Left ventricle myocardium inferior (tissue), 1 donor: ENCODE measurements at regions not wholly inside any gene's neighbourhood (a gene's known extent, or its start where the extent isn't known, plus 50 kb on each side); places are given as distances from the start of the nearest gene placed in this dataset.

Experiments used
- DNase-seq: peaks from one replicate; pipeline ENCODE4 v3.0.0-alpha.2; 2020
- H3K27ac ChIP-seq: fragments of 200-600 bp; replicated peaks from 2 replicates; pipeline ENCODE4 v1.8.0; 2021
- H3K27me3 ChIP-seq: fragments of 200-600 bp; 2 replicates; pipeline ENCODE4 v1.8.0; 2021; ENCODE audit warnings: low read depth
- H3K36me3 ChIP-seq: fragments of 200-600 bp; 2 replicates; pipeline ENCODE4 v1.8.0; 2021
- H3K4me1 ChIP-seq: fragments of 200-600 bp; 2 replicates; pipeline ENCODE4 v1.8.0; 2021
- H3K4me3 ChIP-seq: fragments of 200-600 bp; 2 replicates; pipeline ENCODE4 v1.8.0; 2021; ENCODE audit warnings: mild to moderate bottlenecking, moderate library complexity
- H3K9me3 ChIP-seq: fragments of 200-600 bp; replicated peaks from 2 replicates; pipeline ENCODE4 v1.8.0; 2021
- intact Hi-C: fragments of 100-400 bp; cut with micrococcal nuclease; formaldehyde crosslinking; loops from one replicate; pipeline ENCODE4 v1.11.0; 2022
- TF ChIP-seq, protein P1 (sequence below): fragments of 200-600 bp; IDR thresholded peaks from 2 replicates; pipeline ENCODE4 v1.8.0; 2021; ENCODE audit warnings: antibody characterized with exemption, mild to moderate bottlenecking, borderline replicate concordance
- donor health status: DM: no; HTN: yes; CAD: no; lungs with severe emphysema.

DNA sequence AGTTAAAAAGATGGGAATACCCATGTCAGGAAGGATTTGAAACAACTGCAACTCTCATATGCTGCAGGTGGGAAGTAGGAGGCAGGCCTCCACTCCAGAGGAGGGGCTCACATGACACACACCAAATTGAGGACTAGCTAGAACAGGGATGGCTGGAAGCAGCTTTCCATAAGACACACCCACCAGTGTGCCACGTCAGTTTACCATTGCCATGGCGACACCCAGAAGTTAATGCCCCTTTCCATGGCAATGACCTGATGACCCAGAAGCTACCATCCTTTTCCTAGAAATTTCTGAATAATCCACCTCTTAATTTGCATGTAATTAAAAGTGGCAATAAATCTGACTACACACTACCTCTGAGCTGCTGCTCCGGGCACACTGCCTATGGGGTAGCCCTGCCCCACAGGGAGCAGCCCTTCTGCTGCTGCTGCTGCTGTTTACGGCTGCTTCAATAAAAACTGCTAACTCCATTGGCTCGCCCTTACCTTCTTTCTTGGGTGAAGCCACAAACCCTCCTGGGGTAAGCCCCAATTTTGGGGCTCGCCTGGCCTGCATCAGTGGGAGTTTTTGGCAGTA, 89.4 kb downstream of the RRM2 start:
- intact Hi-C loops: no loop called here

DNA sequence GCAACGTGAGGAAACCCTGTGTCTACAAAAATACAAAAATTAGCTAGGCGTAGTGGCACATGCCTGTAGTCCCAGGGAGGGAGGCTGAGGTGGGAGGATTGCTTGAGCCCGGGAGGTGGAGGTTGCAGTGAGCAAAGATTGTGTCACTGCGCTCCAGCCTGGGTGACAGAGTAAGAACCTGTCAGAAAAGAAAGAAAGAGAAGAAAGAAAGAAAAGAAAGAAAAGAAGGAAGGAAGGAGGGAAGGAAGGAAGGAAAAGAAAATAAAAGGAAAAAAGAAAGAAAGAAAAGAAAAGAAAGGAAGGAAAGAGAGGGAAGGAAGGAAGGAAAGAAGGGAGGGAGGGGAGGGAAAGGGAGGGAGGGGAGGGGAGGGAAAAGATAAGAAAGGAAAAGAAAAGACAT, 89.9 kb upstream of the HPCAL1 start:
- H3K27ac ChIP-seq: no peak overlapping the region
- H3K27me3 ChIP-seq: no peaks in the 10 kb centered on the region
- no peaks in the 10 kb centered on the region for H3K36me3 ChIP-seq
- intact Hi-C loops: no loop called here
- H3K9me3 ChIP-seq: no peaks in the 10 kb centered on the region
- no peak overlapping the region for H3K4me3 ChIP-seq
- TF ChIP-seq, protein P1, sequence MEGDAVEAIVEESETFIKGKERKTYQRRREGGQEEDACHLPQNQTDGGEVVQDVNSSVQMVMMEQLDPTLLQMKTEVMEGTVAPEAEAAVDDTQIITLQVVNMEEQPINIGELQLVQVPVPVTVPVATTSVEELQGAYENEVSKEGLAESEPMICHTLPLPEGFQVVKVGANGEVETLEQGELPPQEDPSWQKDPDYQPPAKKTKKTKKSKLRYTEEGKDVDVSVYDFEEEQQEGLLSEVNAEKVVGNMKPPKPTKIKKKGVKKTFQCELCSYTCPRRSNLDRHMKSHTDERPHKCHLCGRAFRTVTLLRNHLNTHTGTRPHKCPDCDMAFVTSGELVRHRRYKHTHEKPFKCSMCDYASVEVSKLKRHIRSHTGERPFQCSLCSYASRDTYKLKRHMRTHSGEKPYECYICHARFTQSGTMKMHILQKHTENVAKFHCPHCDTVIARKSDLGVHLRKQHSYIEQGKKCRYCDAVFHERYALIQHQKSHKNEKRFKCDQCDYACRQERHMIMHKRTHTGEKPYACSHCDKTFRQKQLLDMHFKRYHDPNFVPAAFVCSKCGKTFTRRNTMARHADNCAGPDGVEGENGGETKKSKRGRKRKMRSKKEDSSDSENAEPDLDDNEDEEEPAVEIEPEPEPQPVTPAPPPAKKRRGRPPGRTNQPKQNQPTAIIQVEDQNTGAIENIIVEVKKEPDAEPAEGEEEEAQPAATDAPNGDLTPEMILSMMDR: no peak
- no peaks in the 10 kb centered on the region for H3K4me1 ChIP-seq
- DNase-seq: no peak

More for the DNA sequence above, 89.4 kb downstream of the RRM2 start:
- no peak for DNase-seq
- no peaks in the 10 kb centered on the region for H3K9me3 ChIP-seq
- no peak overlapping the region for H3K4me3 ChIP-seq
- TF ChIP-seq, protein P1: no peak
- H3K4me1 ChIP-seq: no peaks in the 10 kb centered on the region
- H3K27me3 ChIP-seq: no peaks in the 10 kb centered on the region
- H3K27ac ChIP-seq: no peak overlapping the region
- H3K36me3 ChIP-seq: no peaks in the 10 kb centered on the region

DNA sequence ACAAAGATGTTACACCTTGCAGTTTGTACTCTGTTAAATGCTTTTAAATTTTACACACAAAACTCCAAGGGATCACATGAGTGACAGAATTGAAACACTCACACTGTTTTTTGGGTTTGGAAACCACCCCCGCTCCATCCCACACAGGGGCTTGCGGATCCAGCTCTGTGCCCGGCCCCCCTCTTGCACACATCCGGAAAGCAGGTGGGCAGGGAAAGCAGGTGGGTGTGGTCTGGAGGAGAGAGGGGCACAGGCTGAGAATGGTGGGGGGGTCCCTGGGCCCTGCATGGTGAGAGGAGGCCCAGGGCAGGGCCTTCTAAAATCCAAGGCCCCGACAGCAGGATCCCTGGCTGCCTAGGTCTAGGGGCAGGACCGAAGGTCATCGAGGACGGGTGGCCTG, 88.5 kb upstream of the HPCAL1 start:
- Histone ChIP-seq H3K27me3 (no peaks in the 10 kb centered on the region), H3K27ac (no peak overlapping the region), H3K4me3 (no peak overlapping the region), H3K9me3 (no peaks in the 10 kb centered on the region), H3K36me3 (no peaks in the 10 kb centered on the region), H3K4me1 (no peaks in the 10 kb centered on the region)
- TF ChIP-seq, protein P1: no peak
- intact Hi-C loops: no loop called here
- DNase-seq: no peak

DNA sequence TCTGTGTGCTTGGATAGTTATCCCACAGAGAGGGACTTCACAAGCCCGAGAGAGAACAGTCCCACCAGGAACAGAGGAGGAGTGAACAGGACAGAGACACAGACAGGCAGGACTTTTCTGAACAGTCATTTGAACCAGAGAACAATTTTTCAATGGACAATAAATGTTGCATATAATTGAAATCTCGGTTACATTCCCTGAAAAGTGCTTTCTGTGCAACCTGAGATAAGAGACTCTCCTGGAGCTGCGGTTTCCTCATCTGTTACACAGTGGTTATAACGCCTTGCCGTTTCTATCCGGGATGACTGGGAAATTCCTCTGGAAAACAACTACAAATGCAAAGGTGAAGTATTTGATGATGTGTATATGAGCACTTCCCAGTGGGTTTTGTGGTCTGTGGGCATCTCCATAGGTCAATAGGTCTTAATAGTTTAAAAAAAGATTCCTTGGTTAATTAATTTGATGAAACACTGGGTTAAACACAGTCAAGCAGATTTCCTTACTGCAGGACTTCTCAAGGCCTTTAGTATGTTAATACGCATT, 87.2 kb upstream of the HPCAL1 start:
- H3K4me1 ChIP-seq: no peaks in the 10 kb centered on the region
- H3K27me3 ChIP-seq: peaks cover 6% of the 10 kb centered on the region
- intact Hi-C loops: no loop called here
- H3K4me3 ChIP-seq: no peak overlapping the region
- H3K9me3 ChIP-seq: no peaks in the 10 kb centered on the region
- TF ChIP-seq, protein P1: no peak
- no peak overlapping the region for H3K27ac ChIP-seq
- H3K36me3 ChIP-seq: no peaks in the 10 kb centered on the region
- DNase-seq: no peak

DNA sequence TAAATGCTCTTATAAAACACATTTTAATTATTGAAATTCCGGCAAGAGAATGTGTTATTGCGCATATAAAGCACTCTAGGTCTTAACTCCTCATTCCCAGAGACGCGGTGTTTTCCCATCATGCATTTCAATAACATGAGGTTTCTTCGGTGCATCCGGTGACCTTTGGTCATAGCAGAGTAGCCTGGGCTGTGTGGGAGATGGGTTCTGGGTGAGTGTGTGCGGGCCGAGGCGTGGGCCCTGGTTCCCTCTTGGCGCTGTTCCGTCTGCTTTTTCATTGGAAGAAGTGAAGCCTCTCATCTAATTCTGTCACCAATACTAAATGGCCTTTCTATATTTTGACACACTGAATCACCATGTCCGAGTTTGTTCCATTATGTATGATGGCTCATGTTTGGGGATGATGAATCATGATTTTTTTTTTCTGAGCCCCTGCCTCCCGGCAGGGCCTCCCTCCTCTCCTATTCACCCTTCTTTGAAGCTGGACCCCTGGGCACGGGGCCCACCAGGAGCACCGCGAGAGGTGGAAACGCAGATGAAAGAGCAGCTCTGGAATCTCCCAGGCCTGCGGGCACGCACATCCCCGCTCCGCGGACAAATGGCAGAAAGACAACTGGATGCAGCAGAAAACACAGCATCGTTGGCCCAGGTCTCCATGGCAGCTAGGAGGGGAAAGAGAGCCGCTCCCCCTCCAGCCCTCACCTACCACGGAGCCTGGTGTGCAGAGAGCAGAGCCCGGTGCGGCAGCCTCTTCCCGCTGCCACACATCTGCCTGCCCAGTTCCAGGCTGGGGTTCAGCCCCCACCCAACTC, 85.8 kb upstream of the HPCAL1 start:
- Histone ChIP-seq H3K27me3 (peaks cover 13% of the 10 kb centered on the region), H3K9me3 (no peaks in the 10 kb centered on the region), H3K4me1 (peaks cover 8% of the 10 kb centered on the region), H3K27ac (no peak overlapping the region), H3K36me3 (no peaks in the 10 kb centered on the region), H3K4me3 (no peak overlapping the region)
- TF ChIP-seq, protein P1: no peak
- intact Hi-C loops: no loop called here
- no peak for DNase-seq
